AG10803 (cell line): ENCODE measurements at regions not wholly inside any gene's neighbourhood (a gene's known extent, or its start where the extent isn't known, plus 50 kb on each side); places are given as distances from the start of the nearest gene placed in this dataset.

Experiments
- DNase-seq: peaks from one replicate; pipeline ENCODE4 v3.0.0; 2010; ENCODE audit warnings: low read depth
- H3K4me3 ChIP-seq: 2 replicates; pipeline ENCODE4 v1.5.1; 2011; ENCODE audit warnings: mild to moderate bottlenecking, low read length, control low read depth
- CTCF ChIP-seq: conservative IDR thresholded peaks from 2 replicates; pipeline ENCODE4 v1.5.1; 2011; ENCODE audit warnings: mild to moderate bottlenecking, low read length, control low read depth, inconsistent platforms

GRCh38 chr13:111640476-111640875 is 320.0 kb downstream of the TEX29 start:
- H3K4me3 ChIP-seq: no peak overlapping the region
- TF ChIP-seq CTCF: no peak
- no peak for DNase-seq

GRCh38 chr13:111642156-111642767 is 321.8 kb downstream of the TEX29 start:
- H3K4me3 ChIP-seq: no peak overlapping the region
- no peak for DNase-seq
- TF ChIP-seq CTCF: no peak

- TF ChIP-seq CTCF: no peak
- no peak overlapping the region for H3K4me3 ChIP-seq
- DNase-seq: no peak
Observed at GRCh38 chr13:111644750-111645149, 324.3 kb downstream of the TEX29 start.

- no peak for TF ChIP-seq CTCF
- no peak for DNase-seq
Observed at GRCh38 chr13:111645198-111645597, 324.8 kb downstream of the TEX29 start.

GRCh38 chr13:111645598-111646455 is 325.4 kb downstream of the TEX29 start:
- H3K4me3 ChIP-seq: no peak overlapping the region
- no peak for TF ChIP-seq CTCF
- no peak for DNase-seq

More at GRCh38 chr13:111645198-111645597, 324.8 kb downstream of the TEX29 start:
- H3K4me3 ChIP-seq: no peak overlapping the region

GRCh38 chr13:111646456-111646855 is 326.0 kb downstream of the TEX29 start:
- TF ChIP-seq CTCF: no peak
- DNase-seq: no peak
- H3K4me3 ChIP-seq: no peak overlapping the region

- no peak for TF ChIP-seq CTCF
Observed at GRCh38 chr13:111648885-111649284, 328.4 kb downstream of the TEX29 start.

More at GRCh38 chr13:111648885-111649284, 328.4 kb downstream of the TEX29 start:
- DNase-seq: no peak
- H3K4me3 ChIP-seq: no peak overlapping the region
